GM20431 (cell line): ENCODE measurements at regions not wholly inside any gene's neighbourhood (a gene's known extent, or its start where the extent isn't known, plus 50 kb on each side); places are given as distances from the start of the nearest gene placed in this dataset.
"Not testable (repeated sequence)": the region's sequence is repeated elsewhere in the genome, so short reads cannot be mapped to it uniquely, and the experiment has no call there.

Source experiments
- in situ Hi-C: fragments of 300-500 bp; cut with MseI, MboI; formaldehyde crosslinking; loops from one replicate; pipeline ENCODE4 v1.15.0; 2020; ENCODE audit warnings: low sequenced_read_pairs; ENCODE audit not compliant: unreplicated experiment

DNA sequence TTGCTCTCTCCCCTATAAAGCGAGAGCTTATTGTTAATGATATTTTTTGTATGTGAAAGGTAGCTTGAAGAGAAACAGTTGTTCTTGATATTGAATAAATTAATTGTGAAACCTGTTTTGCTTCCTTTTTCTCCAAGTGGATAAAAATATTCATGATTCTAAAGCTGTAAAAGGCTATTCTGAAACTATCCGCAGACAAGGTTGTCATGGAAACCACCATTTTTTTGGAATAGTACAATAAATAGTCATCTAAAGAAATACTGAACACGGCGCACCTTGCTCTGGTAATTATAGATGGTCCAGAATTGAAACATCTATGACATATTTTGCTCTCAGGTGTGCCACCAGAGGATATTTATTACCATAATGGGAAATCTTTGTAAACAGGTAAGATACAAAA lies 1103.0 kb upstream of the SLC39A10 start:
- in situ Hi-C loops = no loop called here

DNA sequence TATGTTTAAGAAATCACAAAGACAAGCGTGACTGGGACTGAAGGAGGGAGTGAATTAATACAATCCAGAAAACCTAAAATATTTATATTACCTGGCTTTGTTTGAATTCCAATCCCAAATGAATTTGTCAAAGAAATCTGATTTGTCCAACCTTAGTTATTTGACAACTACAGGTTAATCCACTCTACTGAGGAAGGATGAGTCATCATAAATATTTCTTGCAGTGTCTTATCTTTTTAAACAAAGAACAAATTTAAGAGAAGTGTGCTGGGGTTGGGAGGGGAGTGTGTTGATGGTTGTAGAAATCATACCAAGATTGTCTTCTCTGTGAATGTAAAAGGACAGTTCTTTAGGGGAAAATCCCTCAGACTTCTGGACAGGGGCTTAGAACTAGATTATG lies 1106.3 kb upstream of the SLC39A10 start:
- in situ Hi-C loops = no loop called here

DNA sequence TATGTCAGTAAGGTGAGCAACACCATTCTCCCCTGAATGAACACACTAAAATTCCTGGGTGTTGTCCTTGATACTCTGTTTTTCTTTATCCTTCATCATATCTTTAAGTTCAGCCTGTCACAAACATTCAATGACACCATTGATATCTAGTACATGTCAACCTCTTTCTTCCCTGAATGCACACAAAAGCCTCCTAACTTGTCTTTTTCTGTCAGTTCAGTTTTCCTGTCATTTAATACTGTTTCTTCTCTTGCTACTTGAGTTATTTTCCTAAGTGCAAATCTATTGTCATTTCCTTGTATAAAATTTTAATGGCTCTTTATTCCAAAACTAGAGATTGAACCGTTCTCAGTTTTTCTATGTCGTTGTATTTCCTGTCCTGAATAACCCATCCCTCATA lies 1107.6 kb upstream of the SLC39A10 start:
- in situ Hi-C loops = no loop called here

DNA sequence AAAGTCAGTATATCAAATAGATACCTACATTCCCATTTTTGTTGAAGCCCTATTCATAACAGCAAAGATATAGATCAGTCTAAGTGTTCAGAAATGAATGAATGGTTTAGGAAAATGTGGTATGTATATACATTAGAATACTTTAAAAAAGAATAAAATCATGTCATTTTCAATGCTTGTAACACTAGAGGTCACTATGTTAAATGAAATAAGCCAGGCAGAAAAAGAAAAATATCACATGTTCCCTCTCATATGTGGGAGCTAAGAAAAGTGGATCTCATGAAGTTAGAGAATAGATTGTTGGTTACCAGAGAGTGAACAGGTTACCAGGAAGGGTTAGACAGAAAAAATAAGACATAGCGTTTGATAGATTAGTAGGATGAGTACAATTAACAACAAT lies 1111.0 kb upstream of the SLC39A10 start:
- in situ Hi-C loops = no loop called here

DNA sequence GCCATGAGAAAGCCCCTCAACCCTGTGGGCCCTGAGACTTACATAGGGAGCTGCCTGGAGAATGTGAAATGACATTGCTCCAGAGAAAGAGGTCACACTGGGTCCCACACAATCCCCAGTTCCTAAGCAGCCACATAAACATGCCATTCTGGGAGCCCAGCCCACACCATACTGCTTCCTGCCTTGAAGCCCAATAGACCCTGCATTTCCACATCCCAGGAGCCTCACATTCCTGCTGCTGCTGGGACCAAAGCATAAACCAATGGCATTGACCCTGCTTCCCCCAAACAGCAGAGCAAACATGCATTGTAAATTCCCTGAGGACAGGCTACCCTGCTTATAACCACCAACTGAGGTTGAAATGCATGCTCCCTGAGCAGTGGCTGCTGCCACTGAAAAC lies 1117.6 kb upstream of the SLC39A10 start:
- in situ Hi-C loops = no loop called here

DNA sequence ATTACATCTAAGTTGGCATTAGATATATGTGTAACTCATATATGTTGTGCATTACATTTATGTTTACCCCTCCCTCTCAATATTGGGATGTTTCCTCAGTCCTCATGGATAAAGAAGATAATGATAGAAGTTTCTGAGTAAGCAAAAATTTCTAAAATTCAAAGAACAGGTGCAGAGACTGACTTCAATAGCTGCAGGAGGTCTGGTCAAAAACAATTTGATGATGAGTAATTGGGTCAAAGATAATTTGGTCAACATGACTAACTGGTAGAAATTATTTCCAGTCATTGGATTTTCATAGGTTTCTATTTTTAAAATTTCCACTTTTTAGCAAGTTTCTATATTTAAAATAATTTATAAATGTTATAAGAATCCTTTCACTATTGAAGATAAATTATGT lies 1130.9 kb upstream of the SLC39A10 start:
- in situ Hi-C loops = no loop called here

DNA sequence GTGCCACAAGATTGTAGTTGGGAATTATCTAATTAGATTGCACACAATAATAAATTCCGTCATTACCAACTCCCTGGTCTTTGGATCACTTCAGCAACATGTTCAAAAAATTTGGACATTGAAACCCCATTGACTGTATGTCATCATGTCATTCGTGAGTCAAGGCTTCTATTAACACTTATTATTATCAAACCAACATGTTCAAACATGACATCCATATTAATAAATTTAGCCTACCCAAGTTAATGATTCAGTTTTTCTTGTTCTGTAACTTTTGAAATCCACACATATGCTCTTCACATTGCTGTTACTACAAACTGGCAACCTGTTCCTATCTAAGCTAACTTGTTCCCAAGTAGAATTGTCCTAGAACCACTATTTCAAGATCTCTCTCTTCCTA lies 1142.7 kb upstream of the SLC39A10 start:
- in situ Hi-C loops = no loop called here

DNA sequence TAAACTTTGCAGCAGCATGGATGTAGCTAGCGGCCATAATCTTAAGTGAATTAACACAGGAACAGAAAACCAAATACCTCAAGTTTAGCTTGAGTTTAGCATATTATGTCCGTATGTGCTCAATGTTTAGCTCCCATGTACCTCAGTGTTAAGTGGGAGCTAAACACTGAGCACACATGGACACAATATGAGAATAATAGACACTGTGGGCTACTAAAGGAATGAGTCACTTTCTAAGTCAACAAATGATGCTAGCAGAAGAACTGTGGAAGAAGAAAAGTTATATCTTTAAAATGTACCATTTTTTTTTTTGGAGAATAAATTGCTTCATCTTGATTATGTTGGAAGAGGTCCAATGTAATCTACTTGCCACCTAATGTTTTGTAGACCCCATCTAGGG lies 1146.0 kb upstream of the SLC39A10 start:
- in situ Hi-C loops = not testable (repeated sequence)

DNA sequence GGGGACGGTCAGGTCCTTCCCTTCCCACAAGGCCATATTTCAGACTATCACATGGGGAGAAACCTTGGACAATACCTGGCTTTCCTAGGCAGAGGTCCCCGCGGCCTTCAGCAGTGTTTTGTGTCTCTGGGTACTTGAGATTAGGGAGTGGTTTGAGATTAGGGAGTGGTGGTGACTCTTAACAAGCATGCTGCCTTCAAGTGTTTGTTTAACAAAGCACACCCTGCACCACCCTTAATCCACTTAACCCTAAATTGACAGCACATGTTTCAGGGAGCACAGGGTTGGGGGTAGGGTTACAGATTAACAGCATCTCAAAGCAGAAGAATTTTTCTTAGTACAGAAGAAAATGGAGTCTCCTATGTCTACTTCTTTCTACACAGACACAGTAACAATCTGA lies 1152.2 kb upstream of the SLC39A10 start:
- in situ Hi-C loops = not testable (repeated sequence)

DNA sequence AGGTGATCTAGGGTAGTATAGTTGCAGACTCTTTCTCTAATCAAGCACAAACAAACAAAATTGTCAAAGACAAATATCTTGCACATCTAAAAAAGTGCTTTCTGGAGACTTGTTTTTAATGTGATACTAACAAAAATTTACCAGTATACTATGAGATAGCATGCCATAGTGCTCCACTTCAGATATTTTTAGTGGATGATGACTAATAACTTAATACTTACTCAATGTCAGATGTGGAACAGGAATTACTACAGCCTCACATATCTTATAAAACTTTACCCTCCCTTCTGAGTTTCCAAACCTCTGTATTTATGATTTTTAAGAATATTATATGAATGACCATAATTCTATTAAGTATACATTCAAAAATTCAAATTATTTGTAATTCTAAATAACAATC lies 1162.0 kb upstream of the SLC39A10 start:
- in situ Hi-C loops = no loop called here

DNA sequence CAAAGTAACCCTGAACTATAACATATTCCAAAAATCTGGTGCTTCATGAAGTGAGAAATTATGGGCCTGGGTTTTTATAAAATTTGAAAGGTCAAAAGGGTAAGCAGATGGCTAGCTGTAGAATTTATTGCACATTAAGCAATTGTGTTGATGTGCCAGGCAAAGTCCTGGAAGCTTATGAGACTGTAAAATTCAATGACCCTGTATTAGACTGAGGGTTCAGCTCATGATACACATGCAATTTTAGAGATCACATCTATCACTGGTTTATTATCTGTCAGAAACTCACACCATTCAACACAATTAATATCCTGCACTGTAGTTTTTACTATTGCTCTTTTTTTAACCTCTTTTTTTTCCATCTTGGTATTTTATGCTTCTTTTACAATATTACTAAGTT lies 1162.6 kb upstream of the SLC39A10 start:
- in situ Hi-C loops = no loop called here

DNA sequence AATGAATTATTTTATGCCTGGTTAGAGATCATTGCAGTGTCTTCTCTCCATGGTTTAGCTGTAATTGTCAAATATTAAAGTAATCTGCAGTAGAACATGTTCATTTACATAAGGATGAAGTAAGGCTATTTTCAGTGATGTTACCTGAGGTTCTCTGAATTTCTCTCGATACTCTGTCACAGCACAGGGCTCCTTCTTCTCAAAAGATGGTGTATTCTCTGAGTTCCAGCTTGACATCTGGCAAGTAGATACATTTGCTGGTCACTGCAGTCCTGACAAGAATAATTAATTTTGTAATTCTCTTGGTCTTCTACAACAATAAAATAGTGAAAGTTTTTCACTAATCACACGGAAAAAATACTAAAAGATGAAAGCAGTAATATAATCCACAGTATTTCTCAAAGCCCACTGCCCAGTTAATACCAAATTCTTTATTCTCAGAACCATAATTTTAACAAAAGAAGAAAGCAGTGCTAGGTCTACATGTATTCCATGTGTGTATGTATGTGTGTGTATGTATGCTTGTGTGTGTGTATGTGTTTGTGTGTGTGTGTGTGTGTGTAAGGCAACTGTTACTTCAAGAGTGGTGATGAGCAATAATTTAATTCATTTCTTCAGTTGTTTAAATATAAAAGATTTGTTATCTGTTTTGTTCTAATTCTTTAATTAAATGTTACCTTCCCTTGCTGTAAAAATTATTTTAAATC lies 1165.5 kb upstream of the SLC39A10 start:
- in situ Hi-C loops = no loop called here

DNA sequence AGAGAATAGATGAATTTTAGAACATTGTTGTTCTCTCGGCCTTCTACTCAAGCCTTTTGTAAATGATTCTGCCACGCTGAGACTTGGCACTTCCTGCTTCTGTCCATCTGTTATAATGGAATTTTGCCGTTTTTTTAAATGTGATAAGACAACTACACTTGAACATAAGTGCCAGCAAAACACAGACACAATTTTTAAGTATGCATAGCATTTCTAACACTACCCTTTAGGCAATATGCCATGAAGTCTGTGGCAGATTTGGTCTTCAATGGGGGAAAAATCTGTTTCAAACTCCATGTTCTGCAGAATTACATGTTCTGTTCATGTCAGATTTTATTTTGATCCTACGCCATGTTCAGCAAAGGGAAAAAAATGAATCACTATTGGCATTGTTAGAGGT lies 1170.7 kb upstream of the SLC39A10 start:
- in situ Hi-C loops = no loop called here

DNA sequence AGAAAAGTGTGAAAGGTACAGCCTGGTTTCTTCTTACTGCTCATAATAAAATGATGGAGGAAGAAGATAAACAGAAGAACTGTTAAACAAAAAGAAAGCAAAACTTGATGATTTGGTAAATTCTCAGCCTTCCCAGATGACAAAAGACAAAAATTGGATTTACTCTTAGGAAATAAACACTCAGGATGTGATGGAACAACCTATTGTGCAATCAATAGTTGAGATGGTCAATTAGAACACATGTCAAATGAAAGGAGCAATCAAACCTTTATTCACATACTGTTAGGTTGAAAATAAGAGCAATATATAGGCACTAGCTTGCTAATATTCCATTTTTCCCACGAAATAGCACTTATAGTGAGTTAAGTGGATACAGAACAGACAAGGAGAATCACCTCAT lies 1174.0 kb upstream of the SLC39A10 start:
- in situ Hi-C loops = no loop called here

DNA sequence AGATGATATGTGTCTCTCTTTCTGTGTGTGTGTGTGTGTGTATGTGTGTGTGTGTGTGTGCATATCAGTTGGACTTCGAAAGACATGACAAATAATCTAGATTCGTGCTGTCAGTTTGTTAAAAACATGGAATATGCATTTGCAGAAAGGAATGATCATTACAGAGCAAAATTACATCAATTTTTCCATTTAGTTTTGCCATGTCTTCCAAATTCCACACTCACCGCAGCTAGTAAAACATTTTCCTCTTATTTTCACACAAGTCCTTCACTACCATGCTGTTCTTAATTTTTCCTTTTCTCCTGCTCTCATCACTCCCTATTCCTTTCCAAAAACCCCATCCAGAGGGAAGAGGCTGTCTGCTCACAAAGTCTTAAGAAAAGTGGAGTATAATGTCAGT lies 1191.4 kb upstream of the SLC39A10 start:
- in situ Hi-C loops = no loop called here

DNA sequence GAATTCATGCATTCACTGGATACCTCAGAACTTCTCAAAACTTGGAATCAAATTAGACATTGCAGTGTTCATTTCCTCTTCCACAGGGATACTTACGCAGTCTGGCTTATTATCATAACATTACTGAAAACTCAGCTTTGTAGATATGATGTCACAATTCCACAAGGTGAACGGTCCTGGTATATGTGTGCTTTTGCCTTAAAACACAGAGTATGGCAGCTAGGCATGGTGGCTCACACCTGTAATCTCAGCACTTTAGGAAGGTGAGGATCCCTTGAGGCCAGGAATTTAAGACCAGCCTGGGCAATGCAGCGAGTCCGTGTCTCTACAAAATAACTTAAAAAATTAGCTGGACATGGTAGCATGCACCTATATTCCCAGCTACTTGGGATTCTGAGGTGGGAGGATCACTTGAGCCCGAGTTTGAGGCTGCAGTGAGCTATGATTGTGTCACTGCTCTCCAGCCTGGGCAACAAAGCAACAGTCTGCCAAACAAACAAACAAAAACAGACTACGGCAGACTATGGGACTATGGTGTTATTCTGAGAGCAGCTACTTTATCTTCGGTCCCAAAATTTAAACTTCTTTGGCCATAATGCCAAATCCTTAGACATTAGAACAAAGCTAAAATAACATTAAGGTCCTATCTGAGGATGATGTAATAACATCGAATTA lies 1191.9 kb upstream of the SLC39A10 start:
- in situ Hi-C loops = no loop called here

DNA sequence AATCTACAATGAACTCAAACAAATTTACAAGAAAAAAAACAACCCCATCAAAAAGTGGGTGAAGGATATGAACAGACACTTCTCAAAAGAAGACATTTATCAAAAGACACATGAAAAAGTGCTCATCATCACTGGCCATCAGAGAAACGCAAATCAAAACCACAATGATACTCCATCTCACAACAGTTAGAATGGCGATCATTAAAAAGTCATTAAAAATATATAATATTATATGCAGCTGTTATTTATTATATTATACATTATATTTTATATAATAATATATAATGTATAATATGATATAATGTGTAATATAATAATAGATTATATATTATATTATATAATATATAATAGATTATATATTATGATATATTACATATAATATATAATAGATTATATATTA lies 1194.1 kb upstream of the SLC39A10 start:
- in situ Hi-C loops = not testable (repeated sequence)

DNA sequence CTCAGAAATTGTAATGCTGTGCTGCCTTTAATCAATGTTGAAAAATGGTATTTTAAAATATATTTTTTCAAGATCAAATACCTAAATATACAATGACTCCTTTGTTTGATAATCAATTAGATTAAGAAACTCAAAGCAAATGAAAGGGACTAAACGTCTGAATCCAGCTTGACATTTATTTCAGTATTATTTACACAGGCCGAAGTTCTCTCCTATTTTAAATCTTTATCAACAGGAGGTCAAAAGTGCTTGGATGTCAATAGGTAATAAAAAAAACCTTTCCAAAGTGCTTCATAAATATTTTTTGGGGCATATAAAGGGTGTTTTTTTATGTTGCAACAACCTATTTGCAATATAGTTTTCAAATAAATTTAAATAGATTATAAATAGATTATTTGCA lies 1201.7 kb upstream of the SLC39A10 start:
- in situ Hi-C loops = no loop called here

DNA sequence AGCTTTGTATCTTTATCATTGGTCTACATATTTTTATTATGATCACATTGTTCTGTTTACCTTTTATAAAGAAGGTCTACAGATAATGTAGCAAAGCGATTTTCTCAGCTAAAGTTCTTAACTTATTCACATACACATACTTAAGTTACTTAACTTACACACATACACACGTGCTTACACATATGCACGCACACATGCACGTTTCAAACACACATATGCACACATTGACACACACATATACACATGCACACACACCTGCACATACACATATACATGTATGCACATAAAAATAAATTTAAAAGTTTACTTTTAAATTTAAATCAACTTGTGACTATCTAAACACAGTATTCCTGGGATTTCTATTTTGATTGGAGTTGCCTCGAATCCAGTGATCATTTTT lies 1204.5 kb upstream of the SLC39A10 start:
- in situ Hi-C loops = no loop called here

DNA sequence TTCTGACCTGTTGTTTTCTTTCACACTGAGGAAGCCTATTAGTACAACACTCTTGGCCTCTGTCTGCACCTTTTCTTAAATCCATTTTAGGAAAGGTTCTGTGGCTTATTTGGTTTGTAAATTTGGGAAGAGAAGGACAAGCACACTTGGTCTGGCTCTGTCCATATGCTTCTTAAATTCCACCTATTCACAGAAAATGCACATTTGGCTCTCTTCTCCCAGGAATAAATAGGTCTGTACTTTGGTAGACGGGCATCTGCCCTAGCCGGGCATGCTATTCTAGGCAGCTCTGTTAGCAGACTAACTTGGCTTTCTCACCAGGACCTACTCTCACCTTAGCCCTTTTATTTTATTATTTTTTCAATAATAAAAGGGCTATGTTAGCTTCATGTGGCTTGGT lies 1211.8 kb upstream of the SLC39A10 start:
- in situ Hi-C loops = no loop called here

DNA sequence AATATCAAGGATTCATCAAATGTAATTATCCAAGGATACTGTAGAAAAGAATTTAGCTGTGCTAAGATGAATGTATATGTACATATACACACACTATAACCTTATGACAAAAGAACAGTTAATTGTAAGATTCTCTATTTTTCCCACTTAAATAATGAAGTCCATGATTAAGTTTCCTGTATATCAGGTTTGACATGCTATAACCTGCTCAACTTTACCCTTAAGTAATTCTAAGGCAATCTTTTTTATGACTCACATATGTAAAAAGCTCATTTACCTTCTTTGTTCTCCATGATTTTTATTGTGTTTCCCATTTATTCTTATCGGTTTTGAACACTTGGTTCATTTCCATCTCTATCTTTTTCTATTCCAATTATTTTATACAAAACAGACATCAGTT lies 1213.1 kb upstream of the SLC39A10 start:
- in situ Hi-C loops = no loop called here

DNA sequence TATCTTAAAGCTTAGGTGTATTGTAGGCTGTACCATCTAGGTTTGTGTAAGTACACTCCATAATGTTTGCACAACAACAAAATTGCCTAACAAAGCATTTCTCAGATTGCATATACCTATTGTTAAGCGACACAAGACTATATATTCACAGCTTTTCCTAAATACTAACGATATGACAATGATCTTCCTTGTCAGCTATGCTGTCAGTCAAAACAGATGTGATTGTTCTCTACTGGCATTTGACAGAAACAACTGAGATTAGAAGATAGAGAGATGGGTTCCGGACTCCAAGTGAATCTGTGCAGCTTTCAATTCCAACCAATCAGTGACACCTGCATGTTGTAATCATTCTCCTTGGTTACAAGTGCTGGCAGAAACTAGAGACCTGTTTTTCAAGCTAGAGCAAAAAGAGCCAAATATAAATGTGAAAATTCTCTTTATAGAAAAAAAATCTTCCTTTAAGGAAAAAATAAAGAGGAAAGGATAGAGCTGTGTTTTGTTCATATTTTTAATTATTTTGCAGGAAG lies 1232.3 kb upstream of the SLC39A10 start:
- in situ Hi-C loops = no loop called here
